ENCODE measurements at regions not wholly inside any gene's neighbourhood (a gene's known extent, or its start where the extent isn't known, plus 50 kb on each side); places are given as distances from the start of the nearest gene placed in this dataset.
"Not testable (repeated sequence)": the region's sequence is repeated elsewhere in the genome, so short reads cannot be mapped to it uniquely, and the experiment has no call there.

- H2BK5ac ChIP-seq (ENCODE audit: insufficient read length, low read length); DNase-seq: not testable (repeated sequence)
- peaks cover 68 to 72% of the 10 kb centered on the region in 2 experiments for H3K9me3 Mint-ChIP-seq
Measured at GRCh38 chr17:21611443-21611842, 80.9 kb upstream of the KCNJ18 start.

GRCh38 chr17:21612123-21613070, 79.9 kb upstream of the KCNJ18 start:
- not testable (repeated sequence) for H3K79me2 ChIP-seq (ENCODE audit: insufficient read depth, low read length); H2BK120ac ChIP-seq (ENCODE audit: low read depth, low read length, poor library complexity, severe bottlenecking); DNase-seq; H3T11ph ChIP-seq (ENCODE audit: low read length); H3K27ac ChIP-seq (ENCODE audit: insufficient read length, low read depth, low read length); H3K18ac ChIP-seq (ENCODE audit: insufficient read length, low read depth, low read length); H2BK12ac ChIP-seq (ENCODE audit: insufficient read length, low read depth, low read length); H3K9ac ChIP-seq (ENCODE audit: extremely low read depth, insufficient read length, low read length); H3K14ac ChIP-seq (ENCODE audit: insufficient read depth, low read length); H3K27me3 ChIP-seq (ENCODE audit: insufficient read depth, low read length); H3K4ac ChIP-seq (ENCODE audit: low read depth, low read length); H4K20me1 ChIP-seq (ENCODE audit: control insufficient read depth, insufficient read depth, insufficient read length); H3K4me1 ChIP-seq (ENCODE audit: insufficient read depth, low read length); H3K23ac ChIP-seq (ENCODE audit: insufficient read length, low read depth, low read length); H3K56ac ChIP-seq (ENCODE audit: insufficient read length, low read depth, low read length); H3K27ac Mint-ChIP-seq; H3K79me1 ChIP-seq (ENCODE audit: insufficient read depth, low read depth, low read length, poor library complexity, severe bottlenecking); H2BK5ac ChIP-seq (ENCODE audit: insufficient read length, low read length); H2BK15ac ChIP-seq (ENCODE audit: low read depth, low read length); H4K8ac ChIP-seq (replicated peaks; ENCODE audit: insufficient read length, low read depth, low read length); H3K4me1 Mint-ChIP-seq; H3K4me2 ChIP-seq (ENCODE audit: insufficient read depth, insufficient read length, low read length); H4K91ac ChIP-seq (ENCODE audit: insufficient read length, low read depth, low read length); H3K23me2 ChIP-seq (ENCODE audit: insufficient read length, low read depth, low read length, poor library complexity, severe bottlenecking); H4K5ac ChIP-seq (ENCODE audit: insufficient read length, low read depth, low read length); H3K4me3 Mint-ChIP-seq; H2AK5ac ChIP-seq (ENCODE audit: insufficient read length, low read length); H2AFZ ChIP-seq (ENCODE audit: low read length); H3K27me3 Mint-ChIP-seq (ENCODE audit: low read depth); H2BK20ac ChIP-seq (ENCODE audit: low read depth, low read length, poor library complexity, severe bottlenecking)
- Mint-ChIP-seq H3K9me3 (peaks cover 66 to 74% of the 10 kb centered on the region in 2 experiments), H3K36me3 (ENCODE audit: insufficient read depth in 1 of 3, low read depth in 3 of 3) (peaks cover 8 to 25% (median 10%) of the 10 kb centered on the region in 3 experiments; a peak in 6 of 7 replicates)
- WGBS (ENCODE audit: extremely low coverage, insufficient read length, low lambda C conversion rate): 94% methylated on average over 3 of the region's 28 CpGs
- H3K9me3 ChIP-seq (ENCODE audit: control insufficient read depth, low read depth, low read length): peaks cover 16% of the 10 kb centered on the region

More at GRCh38 chr17:21611443-21611842, 80.9 kb upstream of the KCNJ18 start:
- not testable (repeated sequence) for H3K79me1 ChIP-seq (ENCODE audit: insufficient read depth, low read depth, low read length, poor library complexity, severe bottlenecking); H2AK5ac ChIP-seq (ENCODE audit: insufficient read length, low read length); H3K27ac Mint-ChIP-seq; H2BK15ac ChIP-seq (ENCODE audit: low read depth, low read length); H3K4me3 Mint-ChIP-seq; H3K14ac ChIP-seq (ENCODE audit: insufficient read depth, low read length); H4K20me1 ChIP-seq (ENCODE audit: control insufficient read depth, insufficient read depth, insufficient read length); H3K23ac ChIP-seq (ENCODE audit: insufficient read length, low read depth, low read length); H4K91ac ChIP-seq (ENCODE audit: insufficient read length, low read depth, low read length); H3K4me2 ChIP-seq (ENCODE audit: insufficient read depth, insufficient read length, low read length); H3K56ac ChIP-seq (ENCODE audit: insufficient read length, low read depth, low read length); H2BK20ac ChIP-seq (ENCODE audit: low read depth, low read length, poor library complexity, severe bottlenecking); H4K5ac ChIP-seq (ENCODE audit: insufficient read length, low read depth, low read length); H3K27me3 Mint-ChIP-seq (ENCODE audit: low read depth); H3K4me1 ChIP-seq (ENCODE audit: insufficient read depth, low read length); H3K27me3 ChIP-seq (ENCODE audit: insufficient read depth, low read length); H3K79me2 ChIP-seq (ENCODE audit: insufficient read depth, low read length); H3K27ac ChIP-seq (ENCODE audit: insufficient read length, low read depth, low read length); H2BK12ac ChIP-seq (ENCODE audit: insufficient read length, low read depth, low read length); H3K23me2 ChIP-seq (ENCODE audit: insufficient read length, low read depth, low read length, poor library complexity, severe bottlenecking); H3K4me1 Mint-ChIP-seq; H3K18ac ChIP-seq (ENCODE audit: insufficient read length, low read depth, low read length); H4K8ac ChIP-seq (replicated peaks; ENCODE audit: insufficient read length, low read depth, low read length); H3T11ph ChIP-seq (ENCODE audit: low read length); H2BK120ac ChIP-seq (ENCODE audit: low read depth, low read length, poor library complexity, severe bottlenecking); H2AFZ ChIP-seq (ENCODE audit: low read length); H3K9ac ChIP-seq (ENCODE audit: extremely low read depth, insufficient read length, low read length); H3K4ac ChIP-seq (ENCODE audit: low read depth, low read length)
- H3K9me3 ChIP-seq (ENCODE audit: control insufficient read depth, low read depth, low read length): peaks cover 16% of the 10 kb centered on the region
- peaks cover 8 to 25% (median 10%) of the 10 kb centered on the region in 3 experiments; a peak in 6 of 7 replicates for H3K36me3 Mint-ChIP-seq (ENCODE audit: insufficient read depth in 1 of 3, low read depth in 3 of 3)
- WGBS (ENCODE audit: extremely low coverage, insufficient read length, low lambda C conversion rate): 100% methylated on average over 6 of the region's 8 CpGs

Measured in H9 (cell line).